Tongue (tissue), 1 donor: ENCODE measurements at regions not wholly inside any gene's neighbourhood (a gene's known extent, or its start where the extent isn't known, plus 50 kb on each side); places are given as distances from the start of the nearest gene placed in this dataset.
"Not testable (repeated sequence)": the region's sequence is repeated elsewhere in the genome, so short reads cannot be mapped to it uniquely, and the experiment has no call there.

Source experiments
- DNase-seq: peaks from one replicate; pipeline ENCODE4 v3.0.0-alpha.2; 2015

DNA sequence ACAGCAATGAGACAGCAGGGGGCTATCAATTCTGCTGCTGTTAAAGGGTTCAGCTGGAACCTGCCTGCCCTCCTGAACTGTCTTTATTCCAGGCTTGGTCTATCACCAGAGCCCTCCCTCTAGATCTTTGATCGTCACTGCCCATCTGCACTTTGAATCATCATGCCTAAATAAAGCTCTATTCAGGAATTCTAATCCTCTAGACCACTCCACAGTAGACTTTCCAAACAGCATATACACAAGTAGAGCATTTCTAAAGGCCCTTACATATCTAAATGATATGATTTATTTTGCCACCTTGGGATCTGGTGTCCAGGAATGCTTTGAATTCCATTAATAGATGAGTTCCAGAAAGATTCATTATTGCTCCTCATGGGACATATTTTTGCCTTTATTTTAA, 542.1 kb upstream of the SYT4 start:
- DNase-seq: no peak

DNA sequence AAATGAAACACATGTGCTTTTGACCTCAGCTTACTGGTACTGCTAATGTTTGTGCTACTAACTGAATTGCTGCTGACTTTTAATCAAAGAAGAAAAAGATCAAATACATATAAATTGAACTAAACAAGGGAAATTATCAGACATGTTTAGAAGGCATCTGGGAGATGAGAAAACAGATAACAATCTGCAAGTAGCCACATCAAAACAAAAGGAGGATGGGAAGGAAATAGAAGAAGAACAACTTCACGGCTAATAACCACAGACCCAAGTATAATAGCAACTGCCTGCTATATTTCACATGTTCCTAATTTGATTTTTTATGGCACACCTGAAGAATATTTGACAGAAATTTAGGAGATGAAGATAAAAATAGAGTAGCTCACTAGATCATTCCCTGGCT, 542.6 kb upstream of the SYT4 start:
- DNase-seq: no peak

DNA sequence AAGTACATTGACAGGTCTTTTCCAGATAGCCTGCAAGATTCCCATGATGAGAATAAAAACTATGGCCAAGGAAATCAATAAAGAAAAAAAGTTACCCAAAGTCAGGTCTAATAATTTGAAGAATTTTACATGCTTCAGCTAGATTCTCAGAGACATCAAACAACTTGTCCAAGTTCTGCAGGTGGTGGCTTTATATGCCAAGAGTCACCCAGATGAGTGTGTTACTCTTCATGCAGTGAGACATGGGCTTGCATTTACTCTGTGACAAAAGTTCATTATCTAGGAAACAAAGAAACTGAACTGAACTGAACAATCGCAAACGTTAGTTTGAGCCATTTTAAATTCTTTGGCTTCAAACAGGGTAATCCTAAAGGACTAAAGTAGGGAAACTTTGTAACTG, 548.5 kb upstream of the SYT4 start:
- no peak for DNase-seq

DNA sequence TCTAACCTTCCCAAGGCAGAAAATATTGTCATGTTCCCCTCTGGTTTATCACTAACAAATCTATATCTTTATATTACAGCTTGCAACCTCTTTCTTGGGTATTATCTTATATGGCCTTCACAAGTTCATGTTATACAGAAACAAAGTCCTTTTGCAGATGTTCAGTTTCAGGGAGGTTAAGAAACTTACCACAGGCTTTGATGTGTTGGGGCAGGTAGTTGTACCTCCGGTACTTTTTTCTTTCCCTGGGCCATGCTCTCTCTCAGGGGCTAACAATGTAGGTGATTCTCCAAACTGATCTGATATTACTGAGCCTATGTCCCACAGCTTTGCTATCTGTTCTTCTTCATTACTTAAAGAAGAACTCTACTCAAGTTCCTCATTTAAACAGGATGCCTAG, 548.9 kb upstream of the SYT4 start:
- no peak for DNase-seq

DNA sequence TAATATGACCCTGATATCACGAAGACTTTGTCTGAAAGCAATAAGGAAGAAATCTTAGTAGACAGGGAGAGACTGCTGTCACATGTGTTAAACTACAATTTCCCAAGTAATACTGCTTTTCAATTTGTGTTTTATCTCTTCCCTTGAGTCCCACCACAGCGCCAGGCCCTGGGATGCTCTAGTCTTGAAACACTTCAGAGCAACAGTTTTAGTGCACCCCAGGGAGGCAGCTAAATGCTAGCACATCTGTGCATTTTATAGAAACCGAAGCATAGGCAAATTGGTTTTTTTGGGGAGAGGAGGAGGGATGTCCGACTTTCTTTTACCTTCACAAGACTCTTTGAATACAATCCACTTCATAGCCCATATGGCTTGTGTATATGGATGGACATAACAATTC, 550.0 kb upstream of the SYT4 start:
- no peak for DNase-seq

DNA sequence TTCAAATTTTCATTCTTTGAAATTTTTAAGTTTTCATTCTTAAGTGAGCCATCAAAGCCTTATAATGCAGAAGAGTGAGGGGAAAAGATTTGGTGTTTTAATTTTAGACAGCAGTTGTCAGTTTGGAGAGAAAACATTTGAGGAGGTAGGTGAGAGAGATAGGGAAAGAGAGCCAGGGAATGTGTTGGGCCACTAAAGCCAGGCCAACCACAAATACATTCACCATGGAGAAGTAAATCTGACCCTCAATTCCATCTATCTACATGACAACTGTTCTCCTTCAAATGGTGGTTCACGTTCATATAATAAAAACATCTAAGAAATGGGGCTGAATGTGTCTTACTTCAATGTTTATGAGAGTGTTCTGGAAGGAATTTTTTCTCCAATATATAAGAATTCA, 553.0 kb upstream of the SYT4 start:
- DNase-seq: no peak

DNA sequence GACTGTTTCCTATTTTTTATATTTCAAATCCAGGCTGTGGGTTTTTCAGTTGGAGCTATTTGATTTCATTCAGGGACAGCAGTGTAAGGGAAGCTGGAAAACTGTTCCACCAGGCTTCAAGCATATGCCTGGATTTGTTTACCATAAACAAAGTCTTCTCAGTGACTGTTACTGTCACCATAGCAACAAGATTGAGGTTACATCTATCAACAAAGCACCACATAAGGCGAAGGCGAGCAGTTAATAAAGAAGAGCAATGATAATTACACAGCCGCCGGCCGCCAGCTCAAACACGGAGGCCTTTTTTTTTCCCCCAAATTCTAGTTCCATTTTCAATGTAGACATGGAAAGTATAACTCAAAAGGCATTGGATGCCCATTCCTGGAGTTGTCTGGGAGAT, 553.7 kb upstream of the SYT4 start:
- peak; percentile 53 for DNase-seq

DNA sequence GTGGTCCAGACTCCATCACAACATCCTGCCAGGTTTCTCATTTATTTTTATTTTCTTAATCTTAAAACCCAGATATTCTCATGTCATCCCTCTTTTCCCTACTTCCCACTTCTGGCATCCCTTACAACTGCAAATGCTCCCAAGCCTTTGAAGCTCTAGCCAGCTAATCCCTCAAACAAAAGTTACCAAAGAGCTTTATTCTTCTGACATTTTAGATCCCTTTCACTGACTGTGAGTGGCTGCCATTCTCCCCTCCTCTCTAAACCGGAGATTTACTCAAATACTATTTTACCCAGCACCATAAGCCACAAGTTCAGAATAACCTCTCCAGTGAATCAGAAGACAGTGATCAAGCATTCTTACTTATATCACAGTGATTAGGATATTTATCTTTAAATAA, 569.0 kb upstream of the SYT4 start:
- no peak for DNase-seq

DNA sequence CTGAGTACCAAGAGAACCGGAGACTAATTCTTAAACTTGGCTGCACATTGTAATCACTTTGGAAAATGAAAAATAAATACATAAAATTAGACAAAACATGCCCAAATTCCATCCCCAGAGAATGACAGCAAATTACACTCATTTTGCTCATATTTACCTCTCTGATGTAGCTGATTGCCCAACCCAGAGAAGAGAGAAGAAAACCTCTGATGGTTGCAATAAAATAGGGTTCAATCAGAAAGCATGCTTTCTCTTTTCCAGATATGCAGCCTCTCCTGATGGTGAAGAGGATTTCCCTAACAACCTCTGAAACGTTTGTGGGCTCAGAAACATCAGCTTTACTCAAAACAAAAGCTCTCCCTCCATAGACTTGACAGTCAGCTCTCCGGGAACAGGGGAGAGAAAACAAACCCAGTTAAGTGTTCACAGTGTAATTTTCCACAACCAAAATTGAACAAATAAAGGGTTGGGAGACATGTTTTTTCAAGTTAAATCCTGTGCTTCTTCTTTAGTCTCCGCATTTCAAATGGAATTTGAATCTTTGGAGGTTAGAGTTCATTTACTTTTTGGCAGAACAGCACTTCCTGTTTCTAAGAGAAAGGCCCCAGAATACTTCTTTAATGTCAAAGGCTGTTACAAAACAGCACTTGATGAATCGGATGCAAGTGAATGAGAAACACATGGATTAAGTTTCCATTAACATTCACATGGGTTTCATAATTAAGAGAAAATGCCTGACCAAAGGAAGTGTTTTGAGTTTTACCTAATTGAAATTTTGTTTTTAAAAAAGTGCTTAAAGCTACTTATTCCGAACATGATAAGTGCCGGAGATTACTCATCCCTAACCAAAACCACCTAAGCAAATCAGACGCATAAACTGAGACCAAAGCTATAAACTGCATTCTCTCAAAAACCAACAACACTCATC, 570.1 kb upstream of the SYT4 start:
- peak; percentile 81 for DNase-seq

DNA sequence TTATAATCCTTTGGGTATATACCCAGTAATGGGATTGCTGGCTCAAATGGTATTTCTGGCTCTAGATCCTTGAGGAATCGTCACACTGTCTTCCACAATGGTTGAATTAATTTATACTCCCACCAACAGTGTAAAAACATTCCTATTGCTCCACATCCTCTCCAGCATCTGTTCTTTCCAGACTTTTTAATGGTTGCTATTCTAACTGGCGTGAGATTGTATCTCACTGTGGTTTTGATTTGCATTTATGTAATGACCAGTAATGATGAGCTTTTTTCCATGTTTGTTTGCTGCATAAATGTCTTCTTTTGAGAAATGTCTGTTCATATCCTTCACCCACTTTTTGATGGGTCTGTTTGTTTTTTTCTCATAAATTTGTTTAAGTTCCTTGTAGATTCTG, 572.5 kb upstream of the SYT4 start:
- not testable (repeated sequence) for DNase-seq

DNA sequence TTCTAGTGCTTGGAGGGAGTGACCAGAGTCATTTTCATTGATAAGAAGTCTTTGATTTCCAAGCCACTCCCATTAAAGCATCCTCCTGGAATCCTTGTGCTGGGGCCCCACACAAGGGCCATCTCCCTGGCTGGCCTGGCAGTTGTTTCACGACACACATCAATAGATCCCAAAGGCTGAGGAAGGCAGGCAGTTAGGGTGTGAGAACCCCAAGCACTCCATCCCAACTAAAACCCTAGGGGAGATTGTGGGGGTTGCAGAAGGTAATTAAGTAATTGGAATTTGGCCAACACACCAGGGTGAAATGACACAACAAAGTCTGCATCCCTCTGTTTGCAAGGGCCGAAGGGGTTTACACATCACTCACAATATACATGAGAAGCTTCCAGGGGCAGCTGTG, 578.1 kb upstream of the SYT4 start:
- DNase-seq: no peak

DNA sequence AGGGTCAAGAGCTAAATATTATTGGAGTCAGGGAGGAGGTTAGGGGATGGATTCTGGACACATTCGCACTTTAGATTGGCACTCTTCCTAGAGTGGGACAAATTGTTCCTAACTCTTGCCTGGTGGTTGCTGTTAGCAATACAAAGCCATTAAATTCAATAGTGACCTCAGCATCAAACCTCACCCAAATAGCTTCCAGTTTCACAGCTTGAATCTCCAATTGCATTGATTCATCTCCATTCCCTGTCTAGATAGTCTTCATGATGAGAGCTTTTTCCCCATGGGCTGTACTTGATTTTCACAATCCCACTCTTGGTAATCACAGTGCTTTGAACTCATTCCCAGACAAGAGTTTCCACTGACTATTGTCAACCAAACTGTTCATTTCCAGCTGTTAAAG, 585.9 kb upstream of the SYT4 start:
- peak; percentile 92 for DNase-seq

DNA sequence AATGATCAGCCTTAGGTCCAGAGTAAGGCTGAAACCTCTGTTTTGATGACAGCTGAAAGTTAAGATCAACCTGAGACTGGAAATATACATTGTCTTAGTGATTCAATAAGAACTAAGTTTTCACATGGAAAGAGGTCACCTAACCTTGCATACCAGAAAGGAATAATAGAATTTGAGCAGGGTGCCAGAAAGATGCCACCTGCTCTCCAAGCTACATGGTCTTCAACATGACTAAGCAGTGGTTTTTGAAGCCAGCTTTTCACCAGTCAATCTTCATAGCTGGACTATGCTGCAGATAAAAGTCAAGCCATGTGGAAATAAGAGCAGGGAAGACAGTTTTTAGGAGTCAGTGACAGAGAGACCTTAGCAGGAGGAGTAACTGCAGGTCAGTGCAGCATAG, 589.4 kb upstream of the SYT4 start:
- DNase-seq: no peak

DNA sequence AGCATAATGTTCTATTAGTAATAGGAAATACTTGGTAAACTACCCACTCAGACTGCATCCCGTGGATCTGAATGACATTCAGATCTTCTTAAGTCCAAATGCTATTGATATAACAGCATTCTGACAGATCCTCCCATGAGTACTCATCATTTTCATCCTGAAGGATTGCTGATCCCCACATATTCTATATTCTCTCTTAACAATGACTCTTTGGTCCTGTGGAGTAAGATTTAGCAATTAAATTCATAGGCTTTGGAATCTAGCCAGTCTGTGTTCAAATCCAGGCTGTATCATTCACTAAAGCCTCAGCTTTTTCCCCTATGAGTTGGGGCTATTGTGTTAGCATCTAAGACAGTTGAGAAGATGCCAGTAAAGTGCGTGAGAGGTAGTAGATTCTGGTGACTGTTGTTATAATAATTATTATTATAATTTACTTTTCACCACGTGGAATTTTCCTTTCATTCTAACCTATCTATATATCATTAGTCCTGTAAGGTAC, 591.3 kb upstream of the SYT4 start:
- no peak for DNase-seq

DNA sequence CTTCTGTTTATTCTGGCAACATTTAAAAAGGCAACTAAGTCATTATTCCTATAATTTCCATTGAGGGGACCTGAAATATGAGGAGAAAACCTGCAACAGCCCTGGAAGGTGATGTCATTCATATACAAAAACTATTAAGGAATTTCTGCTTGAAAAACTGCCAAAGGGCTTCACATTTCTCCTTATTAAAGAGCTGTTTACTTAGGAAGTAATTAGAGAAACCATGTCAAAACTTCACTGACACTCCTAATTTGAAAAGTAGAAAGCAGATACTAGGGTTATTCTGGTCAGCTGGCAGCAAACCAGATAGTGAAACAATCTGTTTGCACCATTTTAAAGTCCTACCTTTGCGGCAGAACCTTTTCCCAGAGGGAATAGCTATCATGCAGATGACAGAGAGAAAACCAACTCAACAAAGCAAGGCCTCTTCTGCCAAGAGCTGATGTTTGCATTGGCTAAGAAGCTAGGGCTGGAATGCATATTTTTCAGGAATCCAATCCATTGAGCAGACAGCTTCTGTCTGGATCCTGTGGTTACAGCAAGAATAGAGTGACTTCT, 592.2 kb upstream of the SYT4 start:
- DNase-seq: peak; percentile 77

DNA sequence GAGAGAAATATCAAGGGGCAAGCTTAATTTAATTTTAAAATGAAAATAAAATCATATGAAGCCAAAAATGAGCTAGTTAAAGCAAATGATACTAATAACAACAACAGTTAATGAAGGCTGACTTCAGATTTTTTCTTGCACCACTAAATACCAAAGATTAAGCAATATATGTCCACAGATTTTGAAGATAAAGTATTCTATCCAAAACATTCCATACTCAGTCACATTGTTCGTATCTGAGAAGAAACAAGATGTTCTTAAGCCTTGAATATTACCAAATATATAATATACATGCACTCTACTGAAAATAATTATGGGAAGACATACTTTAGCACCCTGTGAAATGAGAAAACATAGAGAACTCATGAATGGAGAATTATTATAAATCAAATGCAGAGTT, 593.3 kb upstream of the SYT4 start:
- no peak for DNase-seq

DNA sequence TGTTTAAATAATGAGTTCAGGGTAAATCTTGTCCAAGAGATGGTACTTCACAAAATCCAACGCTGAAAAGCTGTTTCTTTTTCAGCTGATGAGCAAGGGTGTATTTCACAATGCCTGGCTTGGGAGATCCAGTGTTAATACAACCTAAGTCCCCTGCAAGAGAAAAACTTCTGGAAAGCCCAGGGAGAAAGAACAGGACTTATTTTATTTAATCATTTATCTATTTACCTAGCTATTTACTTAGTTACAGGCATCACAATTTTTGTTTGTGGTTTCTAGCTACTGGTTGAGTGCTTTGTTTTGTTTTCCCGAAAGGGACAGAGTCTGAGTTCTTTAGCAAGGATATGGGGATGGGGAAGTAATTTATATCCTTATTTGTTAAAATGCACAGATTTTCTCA, 598.2 kb upstream of the SYT4 start:
- peak; percentile 10 for DNase-seq

DNA sequence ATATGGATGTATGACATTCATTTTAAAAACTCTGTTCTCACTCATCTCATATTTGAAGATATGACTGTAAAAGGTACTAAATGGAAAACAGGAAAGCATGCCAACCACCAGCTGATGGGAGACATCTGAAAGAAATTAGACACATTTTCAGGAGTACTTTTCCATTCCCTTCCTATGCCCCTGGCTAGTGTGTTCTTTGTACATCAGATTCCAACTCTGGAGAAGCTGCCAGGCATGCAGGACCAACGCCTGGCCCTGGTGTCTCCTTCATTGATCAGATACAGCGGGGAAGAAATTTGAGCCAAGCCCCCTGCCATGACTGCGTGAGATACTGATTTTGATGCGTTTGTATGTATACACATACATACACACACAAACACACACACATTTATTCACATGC, 599.0 kb upstream of the SYT4 start:
- peak; percentile 43 for DNase-seq

DNA sequence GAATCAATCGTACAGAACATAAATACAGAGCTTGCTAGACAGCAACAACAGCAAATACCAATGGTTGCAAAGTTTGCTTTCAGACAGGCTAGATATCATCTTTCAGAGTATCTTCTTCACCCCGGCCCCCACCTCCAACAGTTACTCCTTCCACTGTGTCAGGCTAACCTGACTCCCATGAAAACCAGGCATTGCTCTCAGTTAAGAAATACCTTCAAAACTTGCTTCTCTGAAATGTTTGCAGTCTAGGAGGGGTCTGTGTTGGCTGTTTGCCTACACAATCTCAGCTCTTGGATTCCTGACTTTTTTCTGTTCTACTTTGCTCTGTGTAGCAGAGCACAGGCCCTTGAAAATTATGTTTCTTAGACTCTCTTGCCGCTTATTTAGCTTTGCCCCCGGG, 599.5 kb upstream of the SYT4 start:
- DNase-seq: peak; percentile 49

DNA sequence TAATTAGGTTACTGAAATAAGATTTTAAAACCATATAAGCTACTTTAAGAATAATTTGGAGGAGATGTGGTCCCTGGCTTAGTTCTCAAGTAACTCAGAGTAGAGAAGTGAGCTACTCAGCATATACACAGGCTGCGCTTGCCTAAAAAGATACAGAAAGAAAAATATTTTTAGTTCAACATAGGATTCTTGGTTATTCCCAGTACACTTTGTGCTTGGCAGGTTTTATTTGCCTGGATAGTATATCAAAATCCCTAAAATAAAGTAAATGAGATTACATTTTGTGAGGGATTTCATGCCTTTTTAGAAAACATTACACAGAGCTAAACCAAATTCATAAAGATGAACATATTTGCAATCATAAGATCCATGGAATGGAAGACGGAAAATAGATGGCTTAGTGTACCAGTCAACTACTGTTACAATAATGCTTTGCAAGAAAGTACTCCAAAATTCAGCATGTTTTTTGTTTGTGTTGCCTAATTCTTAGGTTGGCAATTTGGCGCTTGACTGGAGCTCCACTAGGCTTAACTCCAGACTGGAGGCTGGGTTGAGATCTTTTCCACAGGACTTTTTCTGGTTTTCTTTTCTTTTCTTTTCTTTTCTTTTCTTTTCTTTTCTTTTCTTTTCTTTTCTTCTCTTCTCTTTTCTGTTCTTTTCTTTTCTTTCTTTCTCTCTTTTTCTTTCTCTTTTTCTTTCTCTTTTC, 600.5 kb upstream of the SYT4 start:
- peak; percentile 47 for DNase-seq

DNA sequence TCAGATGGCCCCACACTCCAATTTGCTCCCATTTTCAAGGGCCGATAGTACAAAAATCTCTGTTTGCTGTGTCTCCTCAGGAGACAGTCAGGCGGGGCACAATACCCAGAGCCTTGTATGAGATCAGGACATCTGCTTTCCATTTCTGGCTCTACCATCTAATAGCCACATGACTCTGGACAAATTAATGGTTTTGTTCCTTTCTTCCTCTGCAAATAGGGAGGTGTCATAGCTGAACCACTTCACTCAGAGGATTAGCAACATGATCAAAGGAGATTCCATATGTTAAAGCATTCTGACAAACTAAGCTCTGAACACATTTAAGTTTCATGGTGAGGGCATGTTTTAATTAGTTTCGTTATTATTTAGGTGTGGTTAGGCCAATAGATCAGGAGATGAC, 602.1 kb upstream of the SYT4 start:
- DNase-seq: no peak

DNA sequence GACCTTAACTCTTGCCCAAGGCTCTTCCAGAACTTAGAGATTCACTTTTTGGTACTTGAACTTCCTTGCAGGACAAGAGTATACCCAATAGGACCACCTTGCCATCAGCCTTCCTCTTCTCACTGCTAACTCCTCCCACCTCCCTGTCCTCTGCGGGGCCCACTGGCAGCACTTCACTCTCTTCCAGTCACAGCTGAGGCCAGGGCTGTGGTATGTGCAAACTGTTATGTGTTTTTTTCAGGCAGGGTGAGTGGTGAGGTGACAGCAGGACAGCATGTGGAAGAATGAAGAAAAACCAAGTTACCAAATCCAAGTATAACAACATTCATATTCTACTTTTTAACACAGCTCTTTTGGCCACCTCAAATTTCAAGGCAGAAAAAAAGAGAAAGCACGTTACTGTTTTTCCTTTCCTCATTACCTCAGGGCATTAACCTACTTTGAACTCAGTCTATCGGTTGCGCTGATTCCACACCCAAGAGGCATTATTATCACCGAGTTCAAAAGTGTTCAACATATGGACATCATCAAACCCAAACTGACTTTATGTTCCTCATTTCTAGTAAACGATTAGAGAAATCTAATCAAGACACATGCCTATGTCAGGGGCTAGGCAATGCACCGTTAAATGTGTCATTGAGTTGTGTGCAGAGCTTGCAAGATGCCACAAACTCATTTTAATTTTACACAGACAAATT, 605.2 kb upstream of the SYT4 start:
- peak; percentile 19 for DNase-seq

DNA sequence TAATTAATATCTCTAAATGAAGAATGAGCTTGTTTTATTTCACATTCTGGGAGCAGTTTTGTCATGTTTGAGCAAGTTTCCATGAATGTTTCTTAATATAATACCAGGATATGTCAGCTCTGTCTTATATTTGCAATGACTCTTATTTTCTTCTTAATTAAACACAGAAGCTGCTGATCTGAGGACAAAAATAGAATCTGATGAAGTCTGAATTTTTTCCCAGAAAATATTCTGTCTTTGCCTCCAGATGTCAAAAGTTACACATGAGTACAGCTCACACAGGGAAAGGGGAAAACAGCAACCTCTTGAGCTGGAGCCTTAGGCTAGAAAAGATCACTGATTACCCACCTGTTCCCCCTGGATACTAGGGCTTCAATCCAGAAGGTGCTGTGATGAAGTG, 606.6 kb upstream of the SYT4 start:
- DNase-seq: no peak
